IPS-NIHi7 (cell line): ENCODE measurements at regions not wholly inside any gene's neighbourhood (a gene's known extent, or its start where the extent isn't known, plus 50 kb on each side); places are given as distances from the start of the nearest gene placed in this dataset.

Experiments
- DNase-seq: peaks from one replicate; pipeline ENCODE4 v3.0.0; 2012; ENCODE audit warnings: mixed read lengths; ENCODE audit errors: extremely low spot score

DNA sequence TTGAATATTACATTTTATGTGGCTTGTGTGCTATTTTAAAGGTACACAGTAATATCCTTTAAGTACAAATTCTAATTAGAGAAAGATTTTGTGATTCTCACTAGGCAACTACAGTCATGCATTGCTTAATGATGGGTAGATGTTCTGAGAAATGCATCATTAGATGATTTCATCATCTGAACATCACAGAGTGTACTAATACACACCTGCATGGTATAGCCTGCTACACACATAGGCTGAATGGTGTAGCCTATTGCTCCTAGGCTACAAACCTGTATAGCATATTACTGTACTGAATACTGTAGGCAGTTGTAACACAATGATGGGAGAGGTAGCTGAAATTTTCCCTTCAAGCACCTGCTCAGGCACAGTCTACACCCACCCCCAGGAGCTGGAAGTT lies 217.4 kb upstream of the EOMES start:
- no peak for DNase-seq

DNA sequence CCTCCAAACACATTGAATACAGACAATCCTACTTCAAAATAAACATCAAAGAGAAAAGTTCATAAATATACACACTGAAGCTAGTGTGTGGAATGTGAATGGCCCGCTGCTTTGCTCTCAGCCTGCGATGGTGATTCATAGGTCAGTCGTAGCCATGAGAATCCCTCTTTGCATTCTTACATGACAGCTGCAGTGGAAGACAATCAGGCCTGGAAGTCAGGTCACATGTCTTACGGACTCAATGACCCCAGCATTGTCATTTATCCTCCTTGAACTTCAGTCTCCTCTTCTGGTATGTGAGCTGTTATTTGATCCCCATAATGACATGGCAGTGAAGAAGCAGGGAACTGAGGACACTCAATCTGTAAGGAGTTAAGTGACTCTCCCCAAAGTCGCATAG lies 217.8 kb upstream of the EOMES start:
- peak; percentile 22 for DNase-seq

DNA sequence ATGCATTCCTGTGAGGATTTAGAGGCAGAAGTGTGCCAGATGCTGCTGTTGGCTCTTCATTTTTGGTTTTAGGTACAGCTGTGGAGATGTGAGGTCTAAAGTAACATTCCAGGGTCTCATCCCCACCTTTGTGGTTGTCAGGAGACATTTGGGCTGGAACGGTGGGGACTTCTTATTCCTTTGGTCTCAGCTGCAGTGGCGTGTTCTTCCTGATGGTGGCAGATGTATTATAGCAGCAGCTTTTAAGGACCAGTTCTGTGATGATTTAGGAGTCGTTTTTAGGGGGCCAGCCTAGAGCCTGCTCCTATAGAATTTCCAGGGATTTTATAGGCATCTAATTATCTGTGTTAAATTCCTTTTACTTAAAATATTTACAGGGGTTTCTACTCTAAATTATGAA lies 221.0 kb upstream of the EOMES start:
- peak; percentile 61 for DNase-seq

DNA sequence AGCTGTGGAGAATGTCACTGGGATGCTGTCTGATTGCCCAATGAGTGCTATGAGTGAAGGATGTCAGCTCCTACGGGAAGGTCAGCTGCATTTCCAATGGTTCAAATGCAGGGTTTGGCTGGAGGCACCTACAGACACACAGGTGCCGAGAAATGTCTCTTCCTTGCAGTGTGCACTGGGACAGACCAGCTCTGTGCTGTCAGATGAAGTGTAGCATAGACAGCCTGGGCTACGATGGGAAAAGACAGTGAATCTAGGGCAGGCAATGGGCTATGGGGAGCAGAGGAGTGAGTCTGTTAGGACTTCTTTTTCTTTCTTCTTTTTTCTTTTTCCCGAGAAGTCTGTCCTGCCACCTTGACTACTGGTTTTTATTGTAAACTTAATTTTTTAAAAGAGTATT lies 223.1 kb upstream of the EOMES start:
- DNase-seq = no peak

DNA sequence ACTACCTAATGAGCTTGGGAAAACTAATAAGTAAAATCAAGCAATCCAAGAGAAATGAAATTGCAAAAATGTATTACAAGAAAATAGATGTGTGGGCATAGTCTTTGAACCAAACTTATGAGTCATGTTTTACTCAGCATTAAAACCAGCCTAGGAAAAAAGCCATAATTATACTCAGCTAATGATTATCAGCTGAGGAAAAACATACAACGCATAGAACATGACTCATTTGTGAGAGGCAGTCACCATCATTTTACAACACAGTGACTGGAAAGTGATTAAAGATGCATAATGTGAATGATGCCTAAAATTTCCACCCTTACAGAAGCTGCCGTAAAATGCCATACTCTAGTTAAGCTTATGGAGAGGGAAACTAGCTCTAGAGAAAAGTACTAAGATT lies 238.0 kb upstream of the EOMES start:
- DNase-seq = no peak

DNA sequence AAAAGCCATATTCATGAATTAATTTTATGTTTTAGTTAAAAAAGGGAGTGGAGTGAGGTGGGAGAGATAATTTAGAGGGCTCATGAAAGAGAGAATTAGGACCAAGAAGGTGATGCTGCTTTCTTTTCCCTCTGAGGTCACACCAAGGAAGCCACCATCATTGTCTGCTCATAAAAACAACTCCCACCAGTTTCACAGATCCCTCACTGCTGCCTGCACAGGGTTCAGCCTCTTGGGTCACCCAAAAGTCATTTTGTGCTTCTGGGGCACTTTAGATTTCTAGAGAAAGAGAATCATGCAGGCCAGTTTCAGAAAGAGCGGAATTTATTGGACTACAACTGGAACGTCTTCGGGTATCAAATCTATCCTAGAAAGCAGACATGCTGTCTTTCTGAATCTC lies 241.4 kb upstream of the EOMES start:
- no peak for DNase-seq

DNA sequence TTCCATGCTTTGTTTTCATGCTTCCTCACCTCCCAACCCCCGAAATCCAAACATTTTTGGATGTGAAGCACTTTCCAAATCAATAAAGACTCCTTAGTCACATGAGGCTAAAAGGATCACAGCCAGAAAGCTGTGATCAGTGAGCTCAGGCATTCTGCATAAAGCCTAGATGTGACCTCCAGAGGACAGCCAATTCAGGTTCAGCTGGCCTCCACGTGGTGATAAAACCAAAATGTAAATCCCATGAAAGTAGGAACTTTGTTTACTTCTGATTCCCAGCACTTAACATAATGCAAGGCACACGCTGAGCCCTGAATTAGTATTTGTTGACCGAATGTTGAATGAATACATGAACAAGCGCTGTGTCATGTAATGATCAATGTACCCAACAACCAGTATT lies 249.5 kb upstream of the EOMES start:
- no peak for DNase-seq

DNA sequence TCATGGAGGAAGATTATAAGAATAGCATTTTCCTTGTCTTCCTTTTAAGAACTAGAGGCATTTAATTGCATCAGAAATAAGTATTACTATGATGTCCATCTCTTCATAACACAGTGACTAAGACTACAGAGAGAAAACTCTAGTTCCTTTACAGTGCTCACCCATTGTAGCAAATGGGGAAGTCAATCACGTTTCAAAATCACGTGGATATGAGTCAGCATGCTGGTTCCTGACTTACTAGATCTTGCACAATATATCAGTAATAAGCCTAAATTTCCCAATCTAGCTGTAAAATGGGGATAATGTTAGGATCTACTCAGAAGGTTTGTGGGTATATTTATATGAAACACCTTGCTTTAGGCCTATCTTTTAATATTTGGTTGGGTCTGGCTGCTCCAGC lies 254.8 kb upstream of the EOMES start:
- no peak for DNase-seq

DNA sequence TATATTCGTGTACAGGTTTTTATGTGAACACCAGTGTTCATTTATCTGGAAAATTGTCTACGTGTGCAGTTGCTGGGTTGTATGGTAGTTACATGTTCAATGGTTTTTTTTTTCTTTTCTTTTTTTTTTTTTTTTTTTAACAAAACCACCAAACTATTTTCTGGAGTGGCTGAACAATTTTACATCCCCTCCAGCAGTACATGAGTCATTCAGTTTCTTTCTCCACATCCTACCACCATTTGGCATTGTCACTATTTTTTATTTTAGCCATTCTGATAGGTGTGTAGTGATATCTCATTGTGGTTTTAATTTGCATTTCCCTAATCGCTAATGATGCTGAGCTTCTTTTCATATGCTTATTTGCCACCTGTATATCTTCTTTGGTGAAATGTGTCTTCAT lies 256.3 kb upstream of the EOMES start:
- no peak for DNase-seq

DNA sequence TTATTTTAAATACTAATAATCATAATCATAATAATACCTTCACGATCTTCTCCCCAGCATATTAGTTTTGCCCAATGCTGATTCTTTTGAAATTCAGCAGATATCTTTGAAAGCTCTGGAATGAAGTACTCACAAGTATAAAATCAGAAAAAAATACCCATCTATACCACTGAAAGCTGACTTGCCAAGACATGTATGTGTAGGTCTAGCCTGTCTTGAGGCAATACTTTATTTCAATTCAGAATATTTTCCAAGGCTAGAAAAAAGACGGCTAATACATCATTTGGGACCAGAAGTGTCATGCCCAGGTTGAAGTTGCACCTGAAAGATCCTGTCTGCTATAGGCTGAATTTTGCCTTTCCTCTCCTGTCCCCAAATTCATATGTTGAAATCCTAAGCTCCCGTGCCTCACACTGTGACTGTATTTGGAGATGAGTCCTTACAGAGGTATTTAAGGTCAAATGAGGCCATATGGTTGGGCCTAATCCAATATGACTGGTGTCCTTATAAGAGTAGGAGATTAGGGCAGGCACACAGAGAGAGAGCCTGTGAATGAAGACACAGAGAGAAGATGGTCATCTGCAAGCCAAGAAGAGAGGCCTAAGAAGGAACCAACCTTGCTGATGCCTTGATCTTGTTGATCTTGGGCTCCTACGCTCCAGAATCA lies 255.9 kb upstream of the CMC1 start:
- no peak for DNase-seq

DNA sequence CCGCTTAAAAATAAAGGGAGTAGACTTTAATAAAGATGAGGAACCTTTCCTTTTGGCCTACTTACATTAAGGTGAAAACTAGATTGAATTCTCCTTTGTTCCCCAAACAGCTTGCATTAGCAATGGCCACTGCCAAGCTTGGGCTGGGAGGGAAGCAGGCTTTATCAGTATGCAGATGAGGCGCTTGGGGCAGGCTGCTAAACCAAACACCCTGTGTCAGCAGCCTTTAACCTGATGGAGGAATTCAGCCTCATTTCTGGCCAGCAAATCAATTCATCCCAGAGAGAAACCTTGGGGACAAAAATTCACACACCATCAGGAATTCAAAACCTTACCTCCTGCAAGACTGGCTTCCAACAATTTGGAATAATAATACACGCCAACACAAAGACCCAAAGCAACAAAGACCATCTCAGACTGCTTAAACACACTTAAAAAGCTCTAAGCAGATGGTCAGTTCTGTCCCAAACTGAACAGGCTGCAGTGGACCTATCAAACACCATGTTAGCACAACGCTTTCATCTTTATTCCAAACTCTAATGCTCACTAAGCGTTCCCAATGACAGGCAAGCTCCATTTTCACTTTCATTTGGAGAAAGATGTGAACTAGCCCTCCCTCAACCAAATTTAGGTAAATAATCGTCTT lies 255.1 kb upstream of the CMC1 start:
- peak; percentile 69 for DNase-seq

DNA sequence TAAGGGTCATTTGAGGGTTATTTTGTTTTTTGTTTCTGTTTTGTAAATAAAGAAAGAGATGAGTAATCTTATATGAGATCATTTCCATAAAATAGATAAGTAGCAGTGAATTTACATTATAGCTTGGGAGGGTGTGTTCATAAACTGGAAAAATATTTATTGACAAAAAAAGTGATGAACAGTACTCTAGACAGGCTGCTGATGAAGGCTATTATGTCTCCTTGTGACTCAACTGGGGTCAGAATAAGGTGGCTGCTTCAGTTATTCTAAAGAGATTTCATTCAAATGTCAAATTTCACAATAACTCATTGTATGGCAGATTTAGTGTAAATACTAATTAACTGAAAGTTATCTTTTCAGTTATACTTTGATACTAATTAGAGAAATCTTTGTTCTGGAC lies 251.1 kb upstream of the CMC1 start:
- no peak for DNase-seq

DNA sequence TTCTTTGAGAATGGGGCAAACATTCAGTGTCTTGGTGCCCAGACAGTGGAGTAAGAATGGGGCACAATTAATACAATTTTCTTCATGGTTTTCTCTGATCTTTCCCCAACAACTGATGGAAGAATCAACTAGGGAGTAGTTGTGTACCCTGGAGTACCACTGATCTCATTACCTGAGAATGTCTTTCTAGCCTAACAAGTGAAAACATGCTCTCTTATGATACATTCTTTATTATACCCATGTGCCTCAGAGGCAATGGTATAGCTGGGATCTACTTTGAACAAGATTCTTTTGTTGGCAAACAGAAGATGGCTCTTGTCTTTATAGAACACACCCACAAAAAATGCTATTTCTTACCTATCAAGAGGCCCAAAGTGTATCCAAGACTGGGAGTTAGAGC lies 250.6 kb upstream of the CMC1 start:
- no peak for DNase-seq

DNA sequence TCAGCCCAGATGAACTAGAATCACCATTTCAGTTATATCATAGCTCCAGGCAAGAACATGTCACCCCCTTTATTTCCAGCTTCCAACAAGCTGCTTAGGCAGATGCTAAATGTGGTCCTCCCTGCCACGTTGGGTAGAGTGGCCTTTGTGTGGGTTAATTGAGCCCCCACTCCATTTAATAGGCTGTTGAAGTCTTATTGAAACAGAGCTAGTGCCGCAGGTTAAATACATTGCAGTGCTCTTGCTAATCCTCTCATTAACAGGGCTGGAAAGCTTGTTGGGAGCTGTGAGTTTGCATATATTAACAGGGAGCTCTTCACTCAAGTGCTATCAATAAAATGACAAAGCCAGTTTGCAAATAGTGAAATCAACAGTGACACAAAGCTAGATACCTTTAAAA lies 248.4 kb upstream of the CMC1 start:
- no peak for DNase-seq

DNA sequence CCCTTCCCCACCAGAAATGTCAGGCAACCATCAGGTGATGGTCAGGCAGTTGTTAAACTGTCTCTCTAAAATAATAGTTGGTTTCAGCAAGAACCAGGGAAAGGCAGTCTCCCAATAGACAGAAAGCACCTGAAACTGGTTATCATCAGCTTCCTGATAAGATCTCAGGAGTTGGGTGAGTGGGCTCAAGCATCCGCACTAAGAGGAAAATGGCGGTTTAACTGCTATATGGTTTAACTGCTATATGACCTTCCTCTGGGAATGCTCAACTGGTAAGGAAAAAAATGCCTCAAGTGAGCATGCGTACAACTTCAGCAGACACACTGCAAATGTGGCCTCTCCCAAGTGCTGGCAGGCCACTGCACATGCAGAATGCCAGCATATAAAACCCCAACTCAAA lies 240.8 kb upstream of the CMC1 start:
- no peak for DNase-seq

DNA sequence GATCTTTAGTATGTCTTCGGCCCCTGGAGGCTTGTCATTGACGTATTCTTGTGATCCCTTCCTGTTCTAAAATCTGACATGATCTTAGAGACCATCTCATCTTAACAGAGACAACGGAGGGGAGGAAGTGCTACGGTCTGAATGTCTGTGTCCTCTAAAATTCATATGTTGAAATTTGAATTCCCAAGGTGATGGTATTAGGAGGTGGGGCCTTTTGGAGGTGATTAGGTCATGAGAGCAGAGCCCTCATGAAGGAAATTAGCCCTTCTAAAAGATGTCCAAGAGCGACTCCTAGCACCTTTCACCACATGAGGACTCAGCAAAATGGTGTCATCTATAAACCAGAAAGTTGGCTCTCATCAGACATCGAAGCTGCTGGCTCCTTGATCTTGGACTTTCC lies 233.2 kb upstream of the CMC1 start:
- no peak for DNase-seq

DNA sequence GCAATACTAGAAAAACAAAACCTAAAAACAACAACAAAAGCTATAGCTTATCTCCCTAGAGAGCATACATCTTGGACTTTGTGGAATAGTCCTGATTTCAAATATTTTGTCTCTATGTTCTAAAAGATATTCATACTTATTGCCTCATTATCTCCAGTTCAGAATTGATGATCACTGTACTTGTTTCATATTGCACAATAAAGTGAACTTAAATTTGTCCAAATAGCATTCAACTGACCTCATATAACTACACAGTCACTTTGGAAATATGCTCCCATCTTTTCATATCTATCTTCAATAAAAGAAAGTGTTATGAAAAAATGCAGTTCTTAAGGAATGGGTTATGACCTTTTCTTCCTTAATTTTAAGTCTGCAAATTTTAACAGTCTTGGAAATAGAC lies 228.6 kb upstream of the CMC1 start:
- no peak for DNase-seq

DNA sequence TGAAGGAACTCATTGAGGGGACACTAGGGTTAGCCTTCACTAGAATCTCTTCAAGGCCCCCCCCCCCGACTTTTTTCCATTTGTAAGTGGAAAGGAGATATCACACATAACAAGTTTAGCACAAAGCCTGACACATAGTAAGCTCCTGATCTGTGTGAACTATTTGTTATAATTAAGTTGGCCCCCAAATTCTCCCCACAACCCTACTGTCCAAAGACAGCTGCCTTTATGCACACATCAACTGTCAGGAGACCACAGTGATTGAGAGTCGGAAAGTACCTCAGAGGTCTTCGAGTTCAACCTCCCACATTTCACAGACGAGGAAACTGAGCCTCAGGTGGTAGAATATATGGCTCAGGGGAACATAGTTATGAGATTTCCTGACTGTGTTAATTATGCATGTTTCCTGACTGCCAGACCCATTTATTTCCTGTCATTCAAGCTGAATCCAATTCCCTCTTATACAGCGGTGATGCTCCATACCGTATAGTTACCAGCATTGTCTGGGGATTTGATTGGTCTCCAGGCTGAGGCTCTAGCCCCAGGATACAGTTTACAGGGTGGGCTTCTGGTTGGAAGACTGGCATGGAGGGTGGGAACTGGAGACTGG lies 227.4 kb upstream of the CMC1 start:
- DNase-seq = no peak

DNA sequence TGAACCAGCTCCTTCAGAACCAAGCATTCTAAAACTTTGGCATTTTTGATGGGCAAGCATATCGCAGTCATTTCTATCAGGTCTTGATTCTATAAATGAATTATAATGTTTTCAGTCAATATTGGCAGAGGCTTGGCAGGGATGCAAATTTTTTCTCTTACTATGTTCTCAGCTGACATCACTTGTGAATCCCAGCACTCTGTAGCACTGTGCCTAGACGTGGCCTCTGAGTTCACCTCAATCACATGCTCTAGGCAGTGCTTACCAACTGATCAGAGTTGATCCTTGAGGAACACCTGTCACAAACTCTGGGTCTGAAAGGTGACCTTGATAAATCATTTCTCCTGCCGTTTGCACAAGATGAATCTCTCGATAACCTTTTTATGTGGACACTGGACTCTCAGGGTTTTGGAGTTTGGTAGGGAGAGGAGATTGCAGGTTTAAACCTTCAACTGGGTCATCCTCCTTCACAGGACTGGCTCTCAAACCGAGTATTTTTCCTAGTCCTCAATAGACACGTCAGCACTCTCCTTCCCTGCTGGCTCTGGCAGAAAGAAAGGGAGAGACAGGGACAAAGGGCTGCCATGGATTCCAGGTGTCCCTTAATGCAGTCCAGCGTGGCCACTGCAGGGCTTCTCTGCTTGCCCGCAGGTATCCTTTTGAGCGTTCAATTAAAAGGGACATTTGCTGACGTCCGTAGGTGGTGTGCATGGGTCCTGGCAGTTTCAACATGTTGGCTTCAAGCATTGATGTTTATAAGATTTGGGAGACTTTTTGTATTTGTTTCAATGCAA lies 222.3 kb upstream of the CMC1 start:
- no peak for DNase-seq

DNA sequence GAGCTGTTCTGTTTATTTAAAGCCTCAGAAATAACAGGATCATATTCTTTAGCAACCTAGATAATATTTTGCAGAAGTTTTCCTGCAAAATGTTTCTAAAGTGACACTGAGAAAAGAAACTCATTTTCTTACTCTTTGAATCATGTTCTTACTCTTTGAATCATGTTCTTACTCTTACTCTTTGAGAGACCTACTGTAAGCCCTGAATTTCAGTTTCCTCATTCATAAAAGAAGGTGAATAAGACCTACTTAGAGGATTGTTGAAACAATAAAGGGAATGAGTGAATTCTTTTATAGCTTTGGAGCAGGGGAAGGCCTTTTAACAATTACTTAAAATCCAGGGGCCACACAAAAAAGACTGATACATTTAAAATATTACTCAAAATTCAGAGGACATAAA lies 221.7 kb upstream of the CMC1 start:
- DNase-seq = no peak

DNA sequence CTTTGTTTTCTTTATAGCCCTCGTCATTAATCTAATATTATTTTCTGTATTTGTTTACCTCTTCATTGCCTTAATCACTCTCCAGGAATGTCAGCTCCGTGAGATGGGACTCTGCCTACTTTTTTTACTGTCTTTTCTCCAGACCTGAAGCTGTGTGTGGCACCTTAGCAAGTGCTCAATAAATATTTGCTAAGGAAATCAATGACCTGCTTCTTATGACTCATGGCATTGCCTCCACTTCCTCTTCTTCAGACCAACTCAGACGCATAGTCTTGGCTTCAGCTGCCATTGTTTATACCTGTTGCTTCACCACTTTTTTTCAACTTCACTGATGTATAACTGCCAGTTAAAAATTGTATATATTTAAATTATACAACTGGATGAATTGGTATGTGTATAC lies 218.5 kb upstream of the CMC1 start:
- no peak for DNase-seq

DNA sequence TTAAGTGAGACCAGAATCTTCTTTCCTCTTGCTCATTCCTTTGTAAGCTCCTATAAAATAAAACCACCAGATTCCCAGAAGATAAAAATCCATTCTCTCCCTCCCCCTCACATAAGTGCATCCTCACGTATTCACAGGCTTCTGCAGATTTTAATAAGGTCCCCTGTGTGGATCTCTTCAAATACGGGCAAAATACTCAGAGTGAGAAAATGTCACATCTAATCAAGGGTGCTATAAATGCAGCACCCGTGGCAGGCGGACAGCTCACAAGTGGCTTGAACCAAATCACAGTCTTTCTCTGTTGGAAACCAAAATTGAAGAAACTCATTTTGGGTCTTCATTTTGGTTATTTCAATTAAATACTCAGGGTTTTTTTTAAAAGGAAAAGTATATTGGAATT lies 212.9 kb upstream of the CMC1 start:
- DNase-seq = no peak
